ENCODE measurements at regions not wholly inside any gene's neighbourhood (a gene's known extent, or its start where the extent isn't known, plus 50 kb on each side); places are given as distances from the start of the nearest gene placed in this dataset.
"Not testable (repeated sequence)": the region's sequence is repeated elsewhere in the genome, so short reads cannot be mapped to it uniquely, and the experiment has no call there.

GRCh38 chr5:82594097-82594496 lies 315.9 kb upstream of the RPS23 start:
- Histone ChIP-seq H3K27me3 (ENCODE audit: low read depth, low read length) (no peaks in the 10 kb centered on the region), H3K27ac (ENCODE audit: low read length) (no peak overlapping the region), H3K4me3 (ENCODE audit: low read depth in 1 of 2, low read length in 2 of 2) (no peak overlapping the region), H3K4me1 (ENCODE audit: control insufficient read depth in 1 of 2, insufficient read depth in 2 of 2, low read length in 2 of 2) (no peaks in the 10 kb centered on the region), H3K9me3 (ENCODE audit: control insufficient read depth in 1 of 2, low read length in 2 of 2) (peaks cover 0 to 8% of the 10 kb centered on the region in 2 donors), H3K36me3 (ENCODE audit: control insufficient read depth in 1 of 2, insufficient read depth in 2 of 2, low read length in 2 of 2) (no peaks in the 10 kb centered on the region)

- Histone ChIP-seq H3K9me3 (ENCODE audit: control insufficient read depth in 1 of 2, low read length in 2 of 2) (peaks cover 0 to 8% of the 10 kb centered on the region in 2 donors), H3K27me3 (ENCODE audit: low read depth, low read length) (no peaks in the 10 kb centered on the region), H3K36me3 (ENCODE audit: control insufficient read depth in 1 of 2, insufficient read depth in 2 of 2, low read length in 2 of 2) (no peaks in the 10 kb centered on the region), H3K4me3 (ENCODE audit: low read depth in 1 of 2, low read length in 2 of 2) (no peak overlapping the region), H3K4me1 (ENCODE audit: control insufficient read depth in 1 of 2, insufficient read depth in 2 of 2, low read length in 2 of 2) (no peaks in the 10 kb centered on the region), H3K27ac (ENCODE audit: low read length) (no peak overlapping the region)
These were observed 315.3 kb upstream of the RPS23 start for GRCh38 chr5:82593481-82593880.

GRCh38 chr5:82591021-82591515 lies 312.9 kb upstream of the RPS23 start:
- H3K4me1 ChIP-seq (ENCODE audit: control insufficient read depth in 1 of 2, insufficient read depth in 2 of 2, low read length in 2 of 2), result no peaks in the 10 kb centered on the region
- H3K27ac ChIP-seq (ENCODE audit: low read length), result no peak overlapping the region
- H3K36me3 ChIP-seq (ENCODE audit: control insufficient read depth in 1 of 2, insufficient read depth in 2 of 2, low read length in 2 of 2), result no peaks in the 10 kb centered on the region
- no peaks in the 10 kb centered on the region for H3K27me3 ChIP-seq (ENCODE audit: low read depth, low read length)
- H3K9me3 ChIP-seq (ENCODE audit: control insufficient read depth in 1 of 2, low read length in 2 of 2), result peaks cover 0 to 8% of the 10 kb centered on the region in 2 donors
- no peak overlapping the region for H3K4me3 ChIP-seq (ENCODE audit: low read depth in 1 of 2, low read length in 2 of 2)

GRCh38 chr5:82590112-82590511 lies 312.0 kb upstream of the RPS23 start:
- H3K27ac ChIP-seq (ENCODE audit: low read length), result no peak overlapping the region
- H3K9me3 ChIP-seq (ENCODE audit: control insufficient read depth in 1 of 2, low read length in 2 of 2), result peaks cover 0 to 8% of the 10 kb centered on the region in 2 donors
- H3K36me3 ChIP-seq (ENCODE audit: control insufficient read depth in 1 of 2, insufficient read depth in 2 of 2, low read length in 2 of 2), result no peaks in the 10 kb centered on the region
- no peaks in the 10 kb centered on the region for H3K27me3 ChIP-seq (ENCODE audit: low read depth, low read length)
- no peak overlapping the region for H3K4me3 ChIP-seq (ENCODE audit: low read depth in 1 of 2, low read length in 2 of 2)
- H3K4me1 ChIP-seq (ENCODE audit: control insufficient read depth in 1 of 2, insufficient read depth in 2 of 2, low read length in 2 of 2), result no peaks in the 10 kb centered on the region

- Histone ChIP-seq H3K4me3 (ENCODE audit: low read depth in 1 of 2, low read length in 2 of 2) (no peak overlapping the region), H3K27ac (ENCODE audit: low read length) (no peak overlapping the region), H3K9me3 (ENCODE audit: control insufficient read depth in 1 of 2, low read length in 2 of 2) (peaks cover 0 to 16% of the 10 kb centered on the region in 2 donors), H3K27me3 (ENCODE audit: low read depth, low read length) (no peaks in the 10 kb centered on the region), H3K4me1 (ENCODE audit: control insufficient read depth in 1 of 2, insufficient read depth in 2 of 2, low read length in 2 of 2) (no peaks in the 10 kb centered on the region), H3K36me3 (ENCODE audit: control insufficient read depth in 1 of 2, insufficient read depth in 2 of 2, low read length in 2 of 2) (no peaks in the 10 kb centered on the region)
These were observed 308.6 kb upstream of the RPS23 start for GRCh38 chr5:82586661-82587310.

GRCh38 chr5:82586181-82586580 lies 308.0 kb upstream of the RPS23 start:
- H3K27me3 ChIP-seq (ENCODE audit: low read depth, low read length), result no peaks in the 10 kb centered on the region
- H3K9me3 ChIP-seq (ENCODE audit: control insufficient read depth in 1 of 2, low read length in 2 of 2), result peaks cover 0 to 15% of the 10 kb centered on the region in 2 donors
- no peaks in the 10 kb centered on the region for H3K36me3 ChIP-seq (ENCODE audit: control insufficient read depth in 1 of 2, insufficient read depth in 2 of 2, low read length in 2 of 2)
- H3K4me3 ChIP-seq (ENCODE audit: low read depth in 1 of 2, low read length in 2 of 2), result no peak overlapping the region
- no peaks in the 10 kb centered on the region for H3K4me1 ChIP-seq (ENCODE audit: control insufficient read depth in 1 of 2, insufficient read depth in 2 of 2, low read length in 2 of 2)
- H3K27ac ChIP-seq (ENCODE audit: low read length), result no peak overlapping the region

GRCh38 chr5:82584631-82585030 lies 306.5 kb upstream of the RPS23 start:
- Histone ChIP-seq H3K27ac (ENCODE audit: low read length) (no peak overlapping the region), H3K27me3 (ENCODE audit: low read depth, low read length) (no peaks in the 10 kb centered on the region), H3K4me1 (ENCODE audit: control insufficient read depth in 1 of 2, insufficient read depth in 2 of 2, low read length in 2 of 2) (no peaks in the 10 kb centered on the region), H3K9me3 (ENCODE audit: control insufficient read depth in 1 of 2, low read length in 2 of 2) (peaks cover 0 to 11% of the 10 kb centered on the region in 2 donors), H3K36me3 (ENCODE audit: control insufficient read depth in 1 of 2, insufficient read depth in 2 of 2, low read length in 2 of 2) (no peaks in the 10 kb centered on the region), H3K4me3 (ENCODE audit: low read depth in 1 of 2, low read length in 2 of 2) (no peak overlapping the region)

DNA sequence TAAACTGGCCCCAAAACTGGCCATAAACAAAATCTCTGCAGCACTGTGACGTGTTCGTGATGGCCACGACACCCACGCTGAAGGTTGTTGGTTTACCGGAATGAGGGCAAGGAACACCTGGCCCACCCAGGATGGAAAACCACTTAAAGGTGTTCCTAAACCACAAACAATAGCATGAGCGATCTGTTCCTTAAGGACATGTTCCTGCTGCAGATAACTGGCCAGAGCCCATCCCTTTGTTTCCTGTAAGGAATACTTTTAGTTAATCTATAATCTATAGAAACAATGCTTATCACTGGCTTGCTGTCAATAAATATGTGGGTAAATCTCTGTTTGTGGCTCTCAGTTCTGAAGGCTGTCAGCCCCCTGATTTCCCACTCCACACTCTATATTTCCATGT lies 305.2 kb upstream of the RPS23 start:
- H3K27me3 ChIP-seq (ENCODE audit: low read depth, low read length); H3K4me3 ChIP-seq (ENCODE audit: low read depth in 1 of 2, low read length in 2 of 2); H3K4me1 ChIP-seq (ENCODE audit: control insufficient read depth in 1 of 2, insufficient read depth in 2 of 2, low read length in 2 of 2); H3K36me3 ChIP-seq (ENCODE audit: control insufficient read depth in 1 of 2, insufficient read depth in 2 of 2, low read length in 2 of 2); H3K27ac ChIP-seq (ENCODE audit: low read length): not testable (repeated sequence)
- peaks cover 0 to 11% of the 10 kb centered on the region in 2 donors for H3K9me3 ChIP-seq (ENCODE audit: control insufficient read depth in 1 of 2, low read length in 2 of 2)

DNA sequence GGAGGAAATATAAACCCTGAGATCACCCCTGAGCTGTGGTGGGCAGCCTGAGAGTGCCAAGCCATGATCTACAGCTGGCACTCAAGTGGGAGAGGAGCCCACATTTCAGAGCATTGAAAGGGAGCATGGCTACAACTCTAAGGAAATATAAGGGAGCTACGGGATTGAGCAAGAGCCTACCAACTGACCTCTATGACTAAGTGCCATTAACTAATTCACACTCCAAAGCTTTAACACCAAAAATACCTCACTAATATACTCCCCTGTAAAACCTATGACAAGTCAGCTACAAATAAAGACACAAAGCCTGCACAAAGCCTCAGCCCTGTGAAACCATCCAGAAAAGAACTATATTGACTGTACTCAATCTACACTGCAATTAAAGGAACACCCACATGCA lies 286.8 kb upstream of the RPS23 start:
- Histone ChIP-seq H3K4me1 (ENCODE audit: control insufficient read depth in 1 of 2, insufficient read depth in 2 of 2, low read length in 2 of 2) (no peaks in the 10 kb centered on the region), H3K9me3 (ENCODE audit: control insufficient read depth in 1 of 2, low read length in 2 of 2) (no peaks in the 10 kb centered on the region), H3K36me3 (ENCODE audit: control insufficient read depth in 1 of 2, insufficient read depth in 2 of 2, low read length in 2 of 2) (no peaks in the 10 kb centered on the region), H3K27ac (ENCODE audit: low read length) (no peak overlapping the region), H3K4me3 (ENCODE audit: low read depth in 1 of 2, low read length in 2 of 2) (no peak overlapping the region), H3K27me3 (ENCODE audit: low read depth, low read length) (no peaks in the 10 kb centered on the region)

- Histone ChIP-seq H3K27me3 (ENCODE audit: low read depth, low read length) (no peaks in the 10 kb centered on the region), H3K27ac (ENCODE audit: low read length) (no peak overlapping the region), H3K9me3 (ENCODE audit: control insufficient read depth in 1 of 2, low read length in 2 of 2) (no peaks in the 10 kb centered on the region), H3K4me3 (ENCODE audit: low read depth in 1 of 2, low read length in 2 of 2) (no peak overlapping the region), H3K4me1 (ENCODE audit: control insufficient read depth in 1 of 2, insufficient read depth in 2 of 2, low read length in 2 of 2) (no peaks in the 10 kb centered on the region), H3K36me3 (ENCODE audit: control insufficient read depth in 1 of 2, insufficient read depth in 2 of 2, low read length in 2 of 2) (no peaks in the 10 kb centered on the region)
These were observed 285.6 kb upstream of the RPS23 start for GRCh38 chr5:82563745-82564144.

DNA sequence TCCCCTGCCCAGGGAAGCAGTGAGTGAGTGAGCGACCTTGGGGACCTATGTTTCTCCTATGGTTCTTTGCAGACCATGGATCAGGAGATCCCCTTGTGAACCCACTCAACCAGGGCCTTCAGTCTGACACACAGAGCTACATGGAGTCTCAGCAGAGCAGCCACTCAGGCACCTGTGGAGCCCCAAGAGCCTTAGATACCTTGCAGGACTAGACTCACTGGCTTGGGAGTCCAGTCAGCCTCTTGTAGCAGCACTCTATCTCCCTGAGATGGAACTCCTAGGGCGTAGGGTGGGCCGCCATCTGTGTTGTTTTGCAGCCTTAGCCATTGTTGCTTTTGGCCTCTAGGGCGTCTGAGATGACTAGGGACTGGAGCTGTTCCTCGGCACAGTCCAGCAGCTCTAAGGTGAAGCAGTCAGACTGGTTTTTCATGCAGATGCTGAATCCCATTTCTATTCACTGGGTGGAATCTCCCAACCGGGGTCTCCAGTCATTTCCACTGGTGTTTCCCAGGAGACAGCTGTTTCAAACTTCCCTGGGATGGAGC lies 284.6 kb upstream of the RPS23 start:
- H3K4me1 ChIP-seq (ENCODE audit: control insufficient read depth in 1 of 2, insufficient read depth in 2 of 2, low read length in 2 of 2), result no peaks in the 10 kb centered on the region
- no peak overlapping the region for H3K27ac ChIP-seq (ENCODE audit: low read length)
- no peak overlapping the region for H3K4me3 ChIP-seq (ENCODE audit: low read depth in 1 of 2, low read length in 2 of 2)
- no peaks in the 10 kb centered on the region for H3K27me3 ChIP-seq (ENCODE audit: low read depth, low read length)
- H3K36me3 ChIP-seq (ENCODE audit: control insufficient read depth in 1 of 2, insufficient read depth in 2 of 2, low read length in 2 of 2), result no peaks in the 10 kb centered on the region
- no peaks in the 10 kb centered on the region for H3K9me3 ChIP-seq (ENCODE audit: control insufficient read depth in 1 of 2, low read length in 2 of 2)

GRCh38 chr5:82561797-82562196 lies 283.6 kb upstream of the RPS23 start:
- no peaks in the 10 kb centered on the region for H3K9me3 ChIP-seq (ENCODE audit: control insufficient read depth in 1 of 2, low read length in 2 of 2)
- H3K4me1 ChIP-seq (ENCODE audit: control insufficient read depth in 1 of 2, insufficient read depth in 2 of 2, low read length in 2 of 2), result no peaks in the 10 kb centered on the region
- no peaks in the 10 kb centered on the region for H3K27me3 ChIP-seq (ENCODE audit: low read depth, low read length)
- H3K36me3 ChIP-seq (ENCODE audit: control insufficient read depth in 1 of 2, insufficient read depth in 2 of 2, low read length in 2 of 2), result no peaks in the 10 kb centered on the region
- H3K27ac ChIP-seq (ENCODE audit: low read length), result no peak overlapping the region
- H3K4me3 ChIP-seq (ENCODE audit: low read depth in 1 of 2, low read length in 2 of 2), result no peak overlapping the region

All from muscle layer of duodenum (tissue), 2 donors.